ENCODE measurements at regions not wholly inside any gene's neighbourhood (a gene's known extent, or its start where the extent isn't known, plus 50 kb on each side); places are given as distances from the start of the nearest gene placed in this dataset.
A peak's percentile ranks its signal among the peaks of the same experiment; 100 is the strongest.

DNA sequence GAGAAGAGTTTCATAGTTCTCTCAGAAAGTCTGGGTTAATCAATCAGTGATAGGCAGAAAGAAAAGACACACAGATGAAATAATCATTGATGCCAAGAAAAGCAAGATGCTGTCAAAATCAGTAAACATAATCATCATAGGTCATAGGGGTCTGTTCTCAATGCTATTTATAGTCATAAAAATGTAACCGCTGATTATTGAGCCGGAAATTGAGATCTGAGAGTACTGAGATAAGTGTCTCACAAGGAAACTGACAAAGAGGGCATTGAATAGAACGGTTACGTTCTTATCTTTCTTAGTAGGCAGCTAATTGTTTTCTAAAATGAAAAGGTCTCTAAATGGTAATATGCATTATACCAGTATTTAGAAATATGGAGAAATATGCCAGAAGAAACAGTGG, 1686.1 kb upstream of the AGA start (continued):
- TF ChIP-seq, protein P1, sequence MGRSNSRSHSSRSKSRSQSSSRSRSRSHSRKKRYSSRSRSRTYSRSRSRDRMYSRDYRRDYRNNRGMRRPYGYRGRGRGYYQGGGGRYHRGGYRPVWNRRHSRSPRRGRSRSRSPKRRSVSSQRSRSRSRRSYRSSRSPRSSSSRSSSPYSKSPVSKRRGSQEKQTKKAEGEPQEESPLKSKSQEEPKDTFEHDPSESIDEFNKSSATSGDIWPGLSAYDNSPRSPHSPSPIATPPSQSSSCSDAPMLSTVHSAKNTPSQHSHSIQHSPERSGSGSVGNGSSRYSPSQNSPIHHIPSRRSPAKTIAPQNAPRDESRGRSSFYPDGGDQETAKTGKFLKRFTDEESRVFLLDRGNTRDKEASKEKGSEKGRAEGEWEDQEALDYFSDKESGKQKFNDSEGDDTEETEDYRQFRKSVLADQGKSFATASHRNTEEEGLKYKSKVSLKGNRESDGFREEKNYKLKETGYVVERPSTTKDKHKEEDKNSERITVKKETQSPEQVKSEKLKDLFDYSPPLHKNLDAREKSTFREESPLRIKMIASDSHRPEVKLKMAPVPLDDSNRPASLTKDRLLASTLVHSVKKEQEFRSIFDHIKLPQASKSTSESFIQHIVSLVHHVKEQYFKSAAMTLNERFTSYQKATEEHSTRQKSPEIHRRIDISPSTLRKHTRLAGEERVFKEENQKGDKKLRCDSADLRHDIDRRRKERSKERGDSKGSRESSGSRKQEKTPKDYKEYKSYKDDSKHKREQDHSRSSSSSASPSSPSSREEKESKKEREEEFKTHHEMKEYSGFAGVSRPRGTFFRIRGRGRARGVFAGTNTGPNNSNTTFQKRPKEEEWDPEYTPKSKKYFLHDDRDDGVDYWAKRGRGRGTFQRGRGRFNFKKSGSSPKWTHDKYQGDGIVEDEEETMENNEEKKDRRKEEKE (IDR thresholded peaks at IDR 0.05) = no peak
- peak; percentile 99 for TF ChIP-seq NR2F1 (conservative IDR thresholded peaks at IDR 0.05)

DNA sequence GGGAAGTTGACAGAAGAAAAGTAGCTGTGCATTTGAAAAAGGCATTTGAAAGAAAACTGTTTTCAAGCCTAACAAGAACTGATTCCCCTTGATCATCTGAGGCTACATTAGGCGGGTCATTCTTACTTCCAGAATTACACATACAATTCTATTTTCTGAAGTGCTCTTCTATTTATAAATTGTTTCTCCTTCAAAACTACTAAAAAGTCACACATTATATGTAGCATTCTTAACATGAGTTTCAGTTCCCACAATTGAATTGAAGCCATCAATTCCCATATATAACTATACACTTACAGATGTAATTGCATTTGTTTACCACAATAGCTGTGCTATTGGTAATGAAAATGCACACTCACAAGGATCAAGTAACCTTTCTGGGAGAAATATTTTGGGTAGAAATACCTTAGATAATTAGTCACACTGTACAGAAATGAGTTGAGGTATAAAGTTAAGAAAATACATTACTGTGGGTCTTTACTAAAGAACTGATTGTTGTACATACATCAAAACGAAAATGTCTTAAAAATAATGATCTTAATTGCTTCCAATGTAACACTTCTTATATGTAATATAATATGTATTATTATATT, 1688.0 kb upstream of the AGA start:
- 5% methylated on average over 2 of the region's 2 CpGs for WGBS (ENCODE audit: insufficient coverage, insufficient replicate concordance, low lambda C conversion rate, missing lambda C conversion rate)
- TF ChIP-seq, protein P2, sequence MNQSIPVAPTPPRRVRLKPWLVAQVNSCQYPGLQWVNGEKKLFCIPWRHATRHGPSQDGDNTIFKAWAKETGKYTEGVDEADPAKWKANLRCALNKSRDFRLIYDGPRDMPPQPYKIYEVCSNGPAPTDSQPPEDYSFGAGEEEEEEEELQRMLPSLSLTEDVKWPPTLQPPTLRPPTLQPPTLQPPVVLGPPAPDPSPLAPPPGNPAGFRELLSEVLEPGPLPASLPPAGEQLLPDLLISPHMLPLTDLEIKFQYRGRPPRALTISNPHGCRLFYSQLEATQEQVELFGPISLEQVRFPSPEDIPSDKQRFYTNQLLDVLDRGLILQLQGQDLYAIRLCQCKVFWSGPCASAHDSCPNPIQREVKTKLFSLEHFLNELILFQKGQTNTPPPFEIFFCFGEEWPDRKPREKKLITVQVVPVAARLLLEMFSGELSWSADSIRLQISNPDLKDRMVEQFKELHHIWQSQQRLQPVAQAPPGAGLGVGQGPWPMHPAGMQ (IDR thresholded peaks at IDR 0.05; ENCODE audit: borderline replicate concordance) = no peak
- TF ChIP-seq SREBF1 (IDR thresholded peaks at IDR 0.05; ENCODE audit: low read length) (no peak), SMARCA5 (IDR thresholded peaks at IDR 0.05) (0 out of 2 replicates have a peak, but pooled peaks have one; percentile 2), STAT1 (conservative IDR thresholded peaks at IDR 0.05) (no peak), SUPT20H (IDR thresholded peaks at IDR 0.05; ENCODE audit: borderline replicate concordance, control insufficient read depth, low read depth, low read length) (no peak)
- TF ChIP-seq, protein P3, sequence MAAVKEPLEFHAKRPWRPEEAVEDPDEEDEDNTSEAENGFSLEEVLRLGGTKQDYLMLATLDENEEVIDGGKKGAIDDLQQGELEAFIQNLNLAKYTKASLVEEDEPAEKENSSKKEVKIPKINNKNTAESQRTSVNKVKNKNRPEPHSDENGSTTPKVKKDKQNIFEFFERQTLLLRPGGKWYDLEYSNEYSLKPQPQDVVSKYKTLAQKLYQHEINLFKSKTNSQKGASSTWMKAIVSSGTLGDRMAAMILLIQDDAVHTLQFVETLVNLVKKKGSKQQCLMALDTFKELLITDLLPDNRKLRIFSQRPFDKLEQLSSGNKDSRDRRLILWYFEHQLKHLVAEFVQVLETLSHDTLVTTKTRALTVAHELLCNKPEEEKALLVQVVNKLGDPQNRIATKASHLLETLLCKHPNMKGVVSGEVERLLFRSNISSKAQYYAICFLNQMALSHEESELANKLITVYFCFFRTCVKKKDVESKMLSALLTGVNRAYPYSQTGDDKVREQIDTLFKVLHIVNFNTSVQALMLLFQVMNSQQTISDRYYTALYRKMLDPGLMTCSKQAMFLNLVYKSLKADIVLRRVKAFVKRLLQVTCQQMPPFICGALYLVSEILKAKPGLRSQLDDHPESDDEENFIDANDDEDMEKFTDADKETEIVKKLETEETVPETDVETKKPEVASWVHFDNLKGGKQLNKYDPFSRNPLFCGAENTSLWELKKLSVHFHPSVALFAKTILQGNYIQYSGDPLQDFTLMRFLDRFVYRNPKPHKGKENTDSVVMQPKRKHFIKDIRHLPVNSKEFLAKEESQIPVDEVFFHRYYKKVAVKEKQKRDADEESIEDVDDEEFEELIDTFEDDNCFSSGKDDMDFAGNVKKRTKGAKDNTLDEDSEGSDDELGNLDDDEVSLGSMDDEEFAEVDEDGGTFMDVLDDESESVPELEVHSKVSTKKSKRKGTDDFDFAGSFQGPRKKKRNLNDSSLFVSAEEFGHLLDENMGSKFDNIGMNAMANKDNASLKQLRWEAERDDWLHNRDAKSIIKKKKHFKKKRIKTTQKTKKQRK (IDR thresholded peaks at IDR 0.05; ENCODE audit: low read depth, low read length) = no peak
- TF ChIP-seq, protein P4, sequence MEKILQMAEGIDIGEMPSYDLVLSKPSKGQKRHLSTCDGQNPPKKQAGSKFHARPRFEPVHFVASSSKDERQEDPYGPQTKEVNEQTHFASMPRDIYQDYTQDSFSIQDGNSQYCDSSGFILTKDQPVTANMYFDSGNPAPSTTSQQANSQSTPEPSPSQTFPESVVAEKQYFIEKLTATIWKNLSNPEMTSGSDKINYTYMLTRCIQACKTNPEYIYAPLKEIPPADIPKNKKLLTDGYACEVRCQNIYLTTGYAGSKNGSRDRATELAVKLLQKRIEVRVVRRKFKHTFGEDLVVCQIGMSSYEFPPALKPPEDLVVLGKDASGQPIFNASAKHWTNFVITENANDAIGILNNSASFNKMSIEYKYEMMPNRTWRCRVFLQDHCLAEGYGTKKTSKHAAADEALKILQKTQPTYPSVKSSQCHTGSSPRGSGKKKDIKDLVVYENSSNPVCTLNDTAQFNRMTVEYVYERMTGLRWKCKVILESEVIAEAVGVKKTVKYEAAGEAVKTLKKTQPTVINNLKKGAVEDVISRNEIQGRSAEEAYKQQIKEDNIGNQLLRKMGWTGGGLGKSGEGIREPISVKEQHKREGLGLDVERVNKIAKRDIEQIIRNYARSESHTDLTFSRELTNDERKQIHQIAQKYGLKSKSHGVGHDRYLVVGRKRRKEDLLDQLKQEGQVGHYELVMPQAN (conservative IDR thresholded peaks at IDR 0.05) = no peak

More for the DNA sequence above, 1688.0 kb upstream of the AGA start:
- intact Hi-C loops (cut with micrococcal nuclease; ENCODE audit: unreplicated experiment) = loop anchor here (5.0 kb wide), 1 partner anchor 177 kb away; no protein-coding TSS in a partner anchor
- ChIA-PET POLR2A (no interaction called here), CTCF (no interaction called here), SMC1A (ENCODE audit: uncharacterized antibody, unreplicated experiment) (interaction anchor here (0.6 to 2.2 kb wide), 5 partner anchors 8 to 529 kb away, joined by 3 to 9 read pairs (median 3); no protein-coding TSS in a partner anchor), RAD21 (ENCODE audit: unreplicated experiment) (interaction anchor here (0.7 to 1.5 kb wide), 3 partner anchors 8 to 176 kb away, joined by 3 to 4 read pairs (median 3); no protein-coding TSS in a partner anchor)
- Histone ChIP-seq H3K27ac (ENCODE audit: control insufficient read depth, insufficient read depth) (no peak overlapping the region), H2AFZ (ENCODE audit: control insufficient read depth, low read depth, low read length) (no peak overlapping the region), H4K20me1 (ENCODE audit: control insufficient read depth, insufficient read depth) (no peaks in the 10 kb centered on the region), H3K9me3 (replicated peaks; ENCODE audit: control insufficient read depth, insufficient read depth, low read length) (no peaks in the 10 kb centered on the region), H3K4me1 (ENCODE audit: control insufficient read depth, insufficient read depth, low read length) (no peaks in the 10 kb centered on the region), H3K27me3 (replicated peaks in 1 of 2; ENCODE audit: control insufficient read depth in 2 of 2, insufficient read depth in 2 of 2, low read length in 1 of 2) (no peaks in the 10 kb centered on the region), H3K4me3 (no peak overlapping the region), H3K79me2 (ENCODE audit: control insufficient read depth, insufficient read depth, low read length) (no peaks in the 10 kb centered on the region), H3K36me3 (ENCODE audit: control insufficient read depth in 2 of 2, insufficient read depth in 2 of 2, low read length in 1 of 2) (no peaks in the 10 kb centered on the region), H3K4me2 (ENCODE audit: control insufficient read depth, insufficient read depth) (no peak overlapping the region), H3K9ac (ENCODE audit: control insufficient read depth, insufficient read depth, low read length) (no peak overlapping the region)
- peak; percentile 69 for ATAC-seq
- no peak for FAIRE-seq
- peak; percentile 34 for DNase-seq (ENCODE audit: low read depth, low spot score)
- in situ Hi-C loops (cut with MboI) = no loop called here
- BruUV-seq (replicated peaks) = no TSS peak

Data from GM12878 (cell line).